HG02678 (cell line): ENCODE measurements at regions not wholly inside any gene's neighbourhood (a gene's known extent, or its start where the extent isn't known, plus 50 kb on each side); places are given as distances from the start of the nearest gene placed in this dataset.

Experiments
- ATAC-seq: cut with Tn5 transposase; IDR thresholded peaks from one replicate; pipeline ENCODE4 v1.9.1; 2021; ENCODE audit warnings: mild to moderate bottlenecking, moderate library complexity; ENCODE audit not compliant: unreplicated experiment

DNA sequence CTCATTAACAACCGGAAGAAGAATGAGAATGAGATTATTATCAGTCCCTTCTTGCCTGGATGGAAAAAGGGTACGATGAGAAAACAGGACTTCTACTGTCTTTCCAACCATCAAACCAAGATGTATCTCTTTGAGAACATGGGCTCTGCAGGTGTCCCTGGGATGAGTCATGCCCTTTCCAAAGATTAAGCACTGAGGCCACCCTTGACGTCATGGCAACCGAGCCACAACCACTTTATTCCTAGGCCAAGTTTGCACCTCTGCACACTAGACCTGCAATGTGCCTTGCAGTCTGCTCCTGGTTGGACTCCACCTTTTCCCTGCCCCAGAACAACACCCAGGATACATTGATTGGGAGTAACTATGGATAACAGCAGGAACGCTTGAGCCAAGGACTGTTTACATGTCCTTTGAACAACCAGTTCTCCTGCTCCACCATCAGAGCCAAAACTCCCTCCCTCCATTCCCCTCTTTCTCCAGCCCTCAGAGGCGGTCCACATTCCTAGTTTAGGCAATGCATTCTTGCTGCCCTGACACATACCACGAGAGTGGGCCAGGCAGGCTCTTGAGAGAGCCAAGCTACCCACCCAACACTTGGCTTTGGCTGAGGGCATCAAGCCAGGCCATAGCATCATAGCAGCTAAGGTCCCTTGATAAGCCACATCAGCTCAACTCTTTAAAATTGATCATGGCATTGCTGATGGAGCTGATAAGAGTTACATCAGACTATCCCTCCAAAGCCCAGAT, 310.7 kb downstream of the TNS1 start:
- ATAC-seq = no peak

DNA sequence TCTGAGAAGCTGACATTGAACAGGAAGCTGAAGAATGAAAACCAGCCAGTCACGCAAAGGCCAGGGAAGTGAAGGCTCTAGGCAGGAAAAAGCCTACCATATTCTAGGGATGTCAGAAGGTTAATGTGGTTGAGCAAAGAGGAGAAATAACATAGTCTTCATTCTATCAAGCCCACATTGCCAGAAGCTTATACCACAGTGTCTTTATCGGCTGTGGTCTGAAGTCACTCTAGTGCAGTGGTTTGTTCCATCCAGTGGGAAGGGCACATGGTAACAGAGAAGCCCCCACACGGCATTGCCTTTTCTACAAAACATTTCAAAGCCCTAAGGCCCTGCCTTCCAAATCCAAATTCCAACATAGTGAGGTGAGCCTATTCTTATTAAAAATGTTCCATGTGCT, 311.3 kb downstream of the TNS1 start:
- no peak for ATAC-seq

GRCh38 chr2:217689053-217689452, 313.7 kb downstream of the TNS1 start:
- ATAC-seq = no peak

DNA sequence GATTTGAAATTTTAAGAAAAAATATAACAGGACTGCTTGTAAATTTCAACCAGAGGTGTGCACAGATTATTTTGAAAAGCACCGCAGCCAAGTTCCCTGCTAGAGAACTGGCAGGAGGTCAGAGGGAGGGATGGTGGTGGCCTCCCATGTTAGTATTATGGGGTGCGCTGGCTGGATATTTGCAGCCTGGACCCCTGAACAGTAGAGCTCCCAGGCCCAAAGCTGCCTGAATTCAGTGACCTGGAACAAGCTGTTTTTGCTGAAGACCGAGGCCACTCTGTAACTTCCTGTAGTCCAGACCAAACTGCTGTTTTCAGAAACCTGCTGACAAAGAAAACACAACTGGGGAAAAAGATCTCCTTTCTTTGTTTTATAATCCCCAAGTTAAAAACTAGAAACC, 314.3 kb downstream of the TNS1 start:
- ATAC-seq = no peak

DNA sequence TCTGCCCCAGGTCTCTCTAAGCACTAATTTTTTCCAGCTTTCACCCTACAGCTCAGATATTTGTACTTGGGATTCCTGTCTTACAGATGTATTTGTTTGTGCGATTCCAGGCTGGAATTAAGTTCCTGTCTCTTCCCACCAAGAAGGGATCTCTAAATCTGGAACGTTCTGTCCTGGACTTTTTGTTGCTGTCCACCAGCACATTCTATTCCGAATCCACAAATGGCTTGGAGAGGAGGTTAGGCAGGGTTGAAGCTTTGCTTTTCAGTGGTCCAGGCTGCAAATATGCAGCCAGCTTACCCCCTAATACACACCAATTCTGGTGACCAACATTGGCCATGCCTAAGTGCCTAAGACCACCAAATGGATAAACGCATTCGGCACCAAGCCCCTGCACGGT, 315.0 kb downstream of the TNS1 start:
- ATAC-seq = no peak

DNA sequence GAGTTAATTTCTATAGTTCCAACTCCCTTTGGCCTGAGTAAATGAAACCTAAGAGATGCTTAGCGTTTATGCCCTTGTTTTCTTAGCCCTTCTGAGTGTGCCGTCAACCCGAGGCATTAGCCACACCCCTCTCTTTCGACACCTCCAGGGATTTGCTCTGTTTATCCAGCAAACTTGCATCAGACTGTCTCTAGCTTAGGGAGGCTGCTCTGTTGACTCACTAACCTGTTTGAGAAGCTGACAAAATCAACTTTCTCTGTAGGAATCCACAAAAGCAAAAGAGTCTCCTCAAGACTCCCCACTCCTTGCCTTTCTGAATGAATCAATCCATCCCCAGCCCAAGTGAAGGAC, 317.6 kb downstream of the TNS1 start:
- ATAC-seq = no peak

- no peak for ATAC-seq
These were observed 318.2 kb downstream of the TNS1 start for GRCh38 chr2:217684431-217685254.

DNA sequence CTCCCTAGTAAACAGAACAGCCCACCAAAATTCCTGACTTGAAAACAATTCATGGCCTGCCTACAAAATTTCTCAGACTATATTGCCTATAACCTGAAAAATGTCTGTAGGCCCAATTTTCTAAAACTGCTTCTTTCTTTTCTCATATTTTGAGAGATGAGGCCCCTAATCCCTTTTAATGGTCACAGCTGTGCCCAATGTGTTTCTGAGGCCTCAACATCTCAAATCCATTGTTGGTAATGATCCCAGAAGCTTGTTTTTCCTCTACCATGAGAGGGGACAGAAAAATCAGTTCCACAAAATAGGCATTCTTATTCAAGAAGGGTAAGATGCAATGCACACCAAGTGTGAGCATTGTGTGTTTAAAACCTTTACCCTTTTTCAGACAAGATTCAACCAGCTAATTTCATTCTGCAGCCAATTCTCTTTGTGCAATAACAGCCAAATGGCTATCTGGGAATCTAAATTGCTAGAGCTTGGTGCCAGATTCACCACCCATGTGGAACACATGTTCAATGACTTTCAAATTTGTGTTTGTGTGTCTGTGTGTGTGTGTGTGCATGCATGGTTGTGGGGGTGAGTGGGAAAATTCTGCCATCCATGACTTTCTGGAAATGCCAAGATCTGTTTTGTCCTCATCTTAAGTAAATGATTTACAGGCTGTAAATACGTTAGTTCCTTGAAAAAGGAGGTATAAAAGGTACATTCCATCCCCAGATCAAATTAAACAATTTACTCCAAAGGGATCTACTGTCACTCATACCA, 319.5 kb downstream of the TNS1 start:
- ATAC-seq = no peak

GRCh38 chr2:217681791-217682190, 321.0 kb downstream of the TNS1 start:
- ATAC-seq = no peak

GRCh38 chr2:217680381-217680780, 322.4 kb downstream of the TNS1 start:
- no peak for ATAC-seq

GRCh38 chr2:217673627-217674026, 329.2 kb downstream of the TNS1 start:
- no peak for ATAC-seq

- ATAC-seq = no peak
These were observed 330.3 kb downstream of the TNS1 start for GRCh38 chr2:217672472-217672871.

- ATAC-seq = no peak
These were observed 330.9 kb downstream of the TNS1 start for GRCh38 chr2:217671871-217672270.

- no peak for ATAC-seq
These were observed 331.7 kb downstream of the TNS1 start for GRCh38 chr2:217671075-217671474.

DNA sequence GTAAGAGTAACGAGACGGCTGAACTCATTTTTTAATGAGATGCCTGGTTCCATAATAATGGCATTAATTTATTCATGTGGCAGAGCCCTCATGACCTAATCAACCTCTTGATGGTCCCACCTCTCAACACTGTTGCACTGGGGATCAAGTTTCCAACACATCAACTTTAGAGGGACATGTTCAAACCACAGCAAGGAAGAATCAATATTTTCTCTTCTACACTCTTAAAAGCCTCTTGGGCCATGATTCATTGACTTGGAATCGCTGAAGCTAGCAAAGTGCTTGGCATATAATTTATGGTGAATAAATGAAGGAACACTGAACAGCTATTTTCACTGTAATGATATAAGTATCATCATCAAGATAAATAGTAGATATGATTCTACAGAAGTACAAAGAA, 333.0 kb downstream of the TNS1 start:
- no peak for ATAC-seq

DNA sequence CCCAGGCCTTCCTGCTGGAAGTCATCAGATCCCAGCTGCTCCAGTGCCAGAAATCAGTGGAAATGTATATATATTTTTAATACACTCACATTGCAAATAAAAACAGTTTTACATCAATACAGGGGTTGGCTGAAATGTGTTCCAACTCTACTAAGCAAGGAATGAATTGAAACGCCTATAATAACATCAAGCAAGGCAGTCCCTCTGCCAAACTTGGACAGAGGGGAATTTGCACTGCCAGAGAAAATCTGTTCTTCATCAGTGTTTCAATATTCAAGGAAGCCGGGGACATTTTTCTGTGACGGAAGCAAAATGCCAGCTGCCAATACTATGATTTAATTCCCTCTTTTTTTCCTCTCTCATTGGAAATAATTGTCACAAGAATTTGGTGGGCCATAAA, 335.3 kb downstream of the TNS1 start:
- ATAC-seq = no peak

GRCh38 chr2:217667035-217667434, 335.8 kb downstream of the TNS1 start:
- ATAC-seq = no peak

GRCh38 chr2:217666338-217666737, 336.5 kb downstream of the TNS1 start:
- ATAC-seq = peak; percentile 79

- no peak for ATAC-seq
These were observed 338.0 kb downstream of the TNS1 start for GRCh38 chr2:217664761-217665160.

DNA sequence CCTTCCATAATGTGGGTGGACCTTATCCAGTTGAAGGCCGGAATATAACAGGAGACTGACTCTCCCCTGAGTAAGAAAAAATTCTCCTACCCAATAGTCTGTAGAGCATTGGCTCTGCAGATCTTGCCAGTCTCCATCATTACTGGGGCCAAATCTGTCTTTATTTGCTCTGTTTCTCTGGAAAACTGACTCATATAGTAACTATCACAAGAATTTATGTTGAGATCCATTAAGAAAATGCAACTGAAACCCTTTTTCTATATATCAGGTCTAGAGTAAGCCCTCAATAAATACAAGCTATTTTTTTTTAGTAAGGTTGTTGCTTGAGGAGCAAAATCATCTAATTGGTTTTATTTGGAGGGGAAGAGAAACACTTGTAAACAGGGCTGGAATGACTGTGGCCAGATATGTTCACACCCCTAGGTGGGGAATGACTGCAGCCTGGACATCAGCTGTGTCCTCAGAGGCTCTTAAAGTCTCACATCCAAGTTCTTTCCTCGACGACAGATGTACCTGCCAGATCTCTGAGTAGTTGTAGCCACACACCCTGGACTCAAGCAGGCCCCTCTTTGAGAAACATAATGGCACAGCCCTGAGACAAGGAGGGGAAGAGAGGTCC, 339.7 kb downstream of the TNS1 start:
- ATAC-seq = no peak

GRCh38 chr2:217661378-217661777, 341.4 kb downstream of the TNS1 start:
- no peak for ATAC-seq
